ENCODE measurements at regions not wholly inside any gene's neighbourhood (a gene's known extent, or its start where the extent isn't known, plus 50 kb on each side); places are given as distances from the start of the nearest gene placed in this dataset.

GRCh38 chr1:25163986-25164385 is 68.3 kb downstream of the SYF2 start:
- TF ChIP-seq ESRRG (CRISPR knock-in tag; IDR thresholded peaks at IDR 0.05) (no peak), OSR1 (CRISPR knock-in tag; IDR thresholded peaks at IDR 0.05) (no peak), CREB5 (CRISPR knock-in tag; IDR thresholded peaks at IDR 0.05; ENCODE audit: low read depth) (no peak), PATZ1 (CRISPR knock-in tag; IDR thresholded peaks at IDR 0.05; ENCODE audit: borderline replicate concordance) (no peak), ZNF8 (CRISPR knock-in tag; IDR thresholded peaks at IDR 0.05) (no peak), TOX (CRISPR knock-in tag; IDR thresholded peaks at IDR 0.05; ENCODE audit: borderline replicate concordance) (no peak), CSRNP3 (CRISPR knock-in tag; IDR thresholded peaks at IDR 0.05) (no peak), GLIS3 (CRISPR knock-in tag; IDR thresholded peaks at IDR 0.05) (no peak)
- TF ChIP-seq, protein P1, sequence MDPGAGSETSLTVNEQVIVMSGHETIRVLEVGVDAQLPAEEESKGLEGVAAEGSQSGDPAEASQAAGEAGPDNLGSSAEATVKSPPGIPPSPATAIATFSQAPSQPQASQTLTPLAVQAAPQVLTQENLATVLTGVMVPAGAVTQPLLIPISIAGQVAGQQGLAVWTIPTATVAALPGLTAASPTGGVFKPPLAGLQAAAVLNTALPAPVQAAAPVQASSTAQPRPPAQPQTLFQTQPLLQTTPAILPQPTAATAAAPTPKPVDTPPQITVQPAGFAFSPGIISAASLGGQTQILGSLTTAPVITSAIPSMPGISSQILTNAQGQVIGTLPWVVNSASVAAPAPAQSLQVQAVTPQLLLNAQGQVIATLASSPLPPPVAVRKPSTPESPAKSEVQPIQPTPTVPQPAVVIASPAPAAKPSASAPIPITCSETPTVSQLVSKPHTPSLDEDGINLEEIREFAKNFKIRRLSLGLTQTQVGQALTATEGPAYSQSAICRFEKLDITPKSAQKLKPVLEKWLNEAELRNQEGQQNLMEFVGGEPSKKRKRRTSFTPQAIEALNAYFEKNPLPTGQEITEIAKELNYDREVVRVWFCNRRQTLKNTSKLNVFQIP (CRISPR knock-in tag; IDR thresholded peaks at IDR 0.05; ENCODE audit: borderline replicate concordance, low read depth): no peak
